ELF-1 (cell line): ENCODE measurements at regions not wholly inside any gene's neighbourhood (a gene's known extent, or its start where the extent isn't known, plus 50 kb on each side); places are given as distances from the start of the nearest gene placed in this dataset.
A peak's percentile ranks its signal among the peaks of the same experiment; 100 is the strongest.
"Not testable (repeated sequence)": the region's sequence is repeated elsewhere in the genome, so short reads cannot be mapped to it uniquely, and the experiment has no call there.

Experiments
- DNase-seq: peaks from one replicate; pipeline ENCODE4 v3.0.0-alpha.2; 2016; ENCODE audit warnings: low read depth, low spot score

DNA sequence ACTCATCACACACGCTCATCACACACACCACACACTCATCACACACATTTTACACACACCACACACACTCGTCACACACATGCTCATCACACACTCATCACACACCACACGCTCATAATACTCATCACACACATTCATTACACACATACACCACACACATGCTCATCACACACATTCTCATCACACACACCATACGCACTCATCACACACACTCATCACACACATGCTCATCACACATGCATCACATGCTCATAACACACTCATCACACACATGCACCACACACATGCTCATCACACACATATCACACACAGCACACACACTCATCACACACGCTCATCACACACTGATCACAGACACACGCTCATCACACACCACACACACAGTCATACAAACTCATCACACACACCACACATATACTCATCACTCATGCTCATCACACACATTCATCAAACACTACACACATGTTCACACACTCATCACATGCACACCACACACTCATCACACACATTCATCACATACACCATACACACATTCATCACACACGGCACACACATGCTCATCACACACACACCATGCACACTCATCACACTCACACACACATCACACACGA is 247.1 kb upstream of the SGCG start:
- DNase-seq = no peak

DNA sequence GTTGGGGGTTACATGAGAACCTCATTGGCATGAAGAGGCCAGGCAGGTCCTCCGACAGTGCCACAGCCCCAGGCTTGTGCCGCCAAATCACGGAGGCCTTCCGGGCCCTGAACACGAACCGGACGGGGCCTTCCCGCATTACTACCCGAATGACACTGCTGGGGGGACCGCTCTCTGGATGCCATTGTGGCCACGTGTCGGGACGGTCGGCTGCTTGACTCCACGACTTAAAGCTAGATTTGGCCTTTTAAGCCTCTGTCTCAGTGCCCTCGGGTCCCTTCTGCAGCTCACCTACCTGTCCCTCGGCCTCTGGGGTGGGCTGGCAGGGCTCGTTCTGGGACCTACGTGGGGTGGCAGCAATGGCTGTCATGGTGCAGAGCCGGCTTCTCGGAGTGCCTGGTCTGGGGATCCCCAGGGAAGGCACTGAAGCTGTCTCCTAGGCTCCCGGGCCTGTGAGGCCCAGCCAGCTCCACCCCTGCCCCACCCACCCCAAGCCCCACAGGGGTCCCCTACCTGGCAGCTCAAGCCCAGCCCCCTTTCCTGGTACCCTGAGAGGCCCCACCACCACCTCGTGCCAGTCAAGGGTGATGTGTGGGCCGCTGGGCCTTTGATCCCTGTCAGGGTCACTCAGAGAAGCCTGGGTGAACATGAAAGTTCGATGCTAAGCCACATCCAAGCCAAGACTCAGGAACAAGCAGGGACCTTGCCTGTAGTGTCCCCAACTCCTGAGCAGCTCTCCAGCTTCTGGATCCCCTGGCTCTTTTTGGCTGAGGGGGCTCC is 245.8 kb upstream of the SGCG start:
- no peak for DNase-seq

DNA sequence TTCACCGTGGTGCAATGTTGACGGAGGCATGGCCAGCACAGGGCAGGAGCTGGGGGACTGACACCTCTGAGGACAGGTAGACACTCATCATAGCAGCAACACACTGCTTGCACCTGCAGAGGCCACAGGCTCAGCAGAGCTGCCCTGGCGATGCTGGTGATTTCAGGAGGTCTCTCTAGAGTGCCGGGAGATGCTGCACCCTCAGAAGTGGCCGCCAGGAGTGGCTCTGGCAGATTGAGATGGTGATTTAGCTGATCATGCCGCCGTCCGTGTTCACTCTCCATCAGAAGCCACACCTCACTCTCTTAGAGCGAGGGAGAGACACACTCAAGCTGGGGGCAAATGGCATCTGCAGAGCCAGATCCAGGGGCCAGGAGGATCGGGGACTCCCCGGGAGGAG is 244.6 kb upstream of the SGCG start:
- peak; percentile 18 for DNase-seq

DNA sequence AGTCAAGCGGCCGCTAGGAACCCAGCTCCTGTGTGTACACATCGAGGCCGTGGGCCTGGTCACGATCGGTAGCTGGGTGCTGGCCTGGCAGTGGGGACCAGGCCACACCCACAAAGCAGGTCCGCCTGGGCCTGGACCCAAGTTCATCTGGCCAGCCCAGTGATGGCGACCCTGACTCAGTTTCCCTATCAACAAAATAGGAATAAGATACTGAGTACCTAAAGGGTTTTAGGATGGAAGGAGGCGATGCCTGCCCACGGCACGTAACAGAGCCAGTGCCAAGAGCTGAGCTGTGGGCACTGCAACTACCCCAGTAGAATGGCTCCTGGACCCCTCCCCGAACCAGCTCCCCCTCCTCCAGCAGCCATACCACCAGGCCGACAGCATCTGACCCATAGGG is 243.5 kb upstream of the SGCG start:
- no peak for DNase-seq

DNA sequence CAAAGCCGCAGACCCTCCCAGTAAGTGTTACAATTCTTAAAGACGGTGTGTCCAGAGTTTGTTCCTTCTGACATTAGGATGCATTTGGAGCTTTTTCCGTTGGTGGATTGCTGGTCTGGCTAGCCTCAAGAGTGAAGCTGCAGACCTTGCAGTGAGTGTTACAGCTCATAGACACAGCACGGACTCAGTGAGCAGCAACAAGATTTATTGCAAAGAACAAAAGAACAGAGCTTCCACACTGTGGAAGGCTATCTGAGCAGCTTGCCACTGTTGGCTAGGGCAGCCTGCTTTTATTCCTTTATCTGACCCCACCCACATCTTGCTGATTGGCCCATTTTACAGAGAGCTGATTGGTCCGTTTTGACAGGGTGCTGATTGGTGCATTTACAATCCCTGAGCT is 242.8 kb upstream of the SGCG start:
- no peak for DNase-seq

DNA sequence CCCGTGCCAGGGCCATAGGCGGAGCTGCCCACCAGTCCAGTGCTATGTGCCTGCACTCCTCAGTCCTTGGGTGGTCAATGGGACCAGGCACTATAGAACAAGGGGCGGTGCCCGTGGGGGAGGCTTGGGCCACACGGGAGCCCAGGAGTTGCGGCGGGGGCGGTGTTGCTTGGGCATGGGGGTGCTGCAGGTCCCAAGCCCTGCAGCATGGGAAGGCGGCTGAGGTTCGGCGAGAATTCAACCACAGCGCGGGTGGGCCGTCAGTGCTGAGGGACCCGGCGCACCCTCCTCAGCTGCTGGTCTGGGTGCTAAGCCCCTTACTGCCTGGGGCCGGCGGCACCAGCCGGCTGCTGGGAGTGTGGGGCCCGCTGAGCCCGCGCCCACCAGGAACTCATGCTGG is 242.2 kb upstream of the SGCG start:
- DNase-seq = no peak

DNA sequence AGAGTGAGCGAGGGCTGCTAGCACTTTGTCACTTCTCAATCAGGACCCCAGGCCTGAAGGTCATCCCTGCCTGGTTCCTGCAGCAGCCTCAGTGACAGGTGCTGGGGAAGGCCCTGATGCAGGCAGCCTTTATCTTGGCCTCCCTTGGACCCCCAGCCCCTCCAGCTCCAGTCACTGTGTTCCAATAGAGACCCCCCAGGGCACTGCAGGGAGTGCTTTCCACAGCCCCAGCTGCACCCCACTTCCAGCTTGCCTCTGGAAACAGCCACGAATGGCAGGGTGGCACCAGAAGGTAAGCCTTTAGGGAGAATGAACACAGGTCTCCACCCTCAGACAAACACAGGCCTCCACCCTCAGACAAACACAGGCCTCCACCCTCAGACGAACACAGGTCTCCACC is 241.6 kb upstream of the SGCG start:
- DNase-seq = no peak

DNA sequence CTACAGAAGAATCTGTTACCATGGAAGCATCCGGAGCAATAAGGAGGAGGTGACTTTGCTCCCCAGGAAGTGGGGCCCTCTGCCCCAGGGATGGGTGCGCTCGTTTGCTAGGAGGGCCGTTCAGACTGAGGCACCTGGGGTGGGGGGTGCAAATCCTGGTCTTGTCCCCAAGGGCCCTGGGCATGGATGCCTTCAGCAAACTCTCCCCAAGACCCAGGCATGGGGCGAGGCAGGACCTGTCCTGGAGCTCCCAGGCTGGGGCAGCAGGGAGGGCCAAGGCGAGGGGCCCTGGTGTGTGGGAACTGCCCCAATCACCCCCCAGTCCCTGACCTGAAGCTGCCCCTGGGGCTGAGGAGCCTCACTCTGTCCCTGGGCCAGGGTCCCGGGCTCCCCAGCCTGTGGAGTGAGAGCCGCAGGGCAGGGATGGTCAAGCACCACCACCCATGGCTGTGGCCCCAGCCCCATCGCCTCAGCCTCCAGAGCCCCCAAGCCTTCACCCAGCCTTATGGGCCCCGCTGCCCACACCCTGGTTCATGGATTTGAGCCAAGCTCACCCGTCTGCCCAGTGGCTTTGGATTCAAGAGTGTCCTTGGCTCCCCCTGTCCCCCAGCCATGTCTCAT is 240.6 kb upstream of the SGCG start:
- no peak for DNase-seq

DNA sequence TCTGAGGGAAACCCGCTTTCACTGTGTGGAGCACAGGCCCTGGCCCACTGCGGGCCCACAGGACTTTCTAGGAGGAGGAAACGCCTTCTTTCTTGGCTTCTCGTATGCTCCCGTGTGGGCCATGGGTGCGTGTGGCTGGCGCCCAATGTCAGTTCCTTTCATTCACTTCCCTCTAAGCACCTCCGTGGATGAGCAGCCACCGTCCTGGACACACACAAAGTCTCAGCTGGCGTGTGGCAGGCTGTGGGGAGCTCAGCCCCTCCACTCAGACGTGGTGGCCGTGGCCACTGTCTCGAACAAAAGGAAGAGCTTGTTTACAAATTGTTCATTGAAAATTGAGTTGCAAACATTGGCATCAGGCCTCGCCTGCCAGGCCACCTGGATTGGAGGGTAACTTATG is 240.0 kb upstream of the SGCG start:
- DNase-seq = no peak

DNA sequence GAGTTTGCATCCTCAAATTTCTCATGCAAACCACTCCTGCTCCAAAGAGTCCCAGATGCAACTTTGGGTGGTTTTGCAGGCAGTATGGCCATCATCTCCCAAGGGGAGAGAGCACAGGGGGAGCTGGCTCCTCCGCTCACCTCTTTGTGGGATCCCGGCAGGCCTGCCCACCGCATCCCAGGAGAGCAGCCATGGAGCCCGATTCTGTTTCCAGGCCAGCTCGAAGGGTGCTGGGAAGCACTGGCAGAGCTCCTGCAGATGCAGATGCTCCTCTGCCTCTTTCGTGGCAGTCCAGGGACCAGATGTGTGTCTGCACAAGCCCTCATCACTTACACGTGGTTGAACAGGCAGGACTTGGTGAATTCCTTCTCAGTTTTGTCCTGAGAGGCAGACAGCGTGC is 239.3 kb upstream of the SGCG start:
- DNase-seq = not testable (repeated sequence)

DNA sequence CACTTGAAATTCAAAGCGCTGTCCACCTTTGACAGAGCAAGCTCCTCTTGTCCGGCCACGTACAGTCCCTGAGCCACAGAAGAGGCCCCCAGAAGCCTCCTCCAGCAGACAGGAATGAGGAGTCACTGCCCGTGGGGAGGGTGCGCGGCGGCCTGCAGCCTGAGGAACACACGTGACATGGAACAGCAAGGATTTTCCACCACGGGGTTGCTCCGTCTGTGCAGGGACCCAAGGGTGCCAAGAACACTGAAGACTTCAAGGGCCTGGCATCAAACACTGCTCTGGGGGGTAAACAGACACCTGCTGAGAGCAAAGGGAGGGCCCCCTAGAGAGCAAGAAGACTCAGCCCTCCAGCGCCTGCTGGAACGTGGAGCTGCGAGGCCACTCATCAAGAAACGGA is 237.9 kb upstream of the SGCG start:
- not testable (repeated sequence) for DNase-seq

DNA sequence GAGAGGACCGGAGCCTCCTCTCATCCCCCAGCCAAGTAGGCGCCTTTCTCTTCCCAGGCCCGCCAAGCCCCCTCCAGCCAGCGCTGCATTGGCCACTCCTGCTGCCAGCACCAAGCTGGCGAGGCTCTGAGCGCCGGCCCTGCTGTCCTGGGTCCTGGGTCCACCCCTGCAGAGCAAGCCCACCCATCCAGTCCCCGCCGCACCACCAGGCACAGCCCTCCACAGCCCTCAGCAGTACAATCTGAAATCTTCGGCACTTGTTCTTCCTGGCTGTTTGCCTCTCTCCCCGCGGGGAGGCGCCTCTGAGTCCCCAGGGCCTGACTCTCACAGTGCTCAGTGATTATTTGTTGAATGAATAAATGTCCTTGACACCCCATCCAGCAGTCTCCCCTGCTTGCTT is 236.4 kb upstream of the SGCG start:
- no peak for DNase-seq

DNA sequence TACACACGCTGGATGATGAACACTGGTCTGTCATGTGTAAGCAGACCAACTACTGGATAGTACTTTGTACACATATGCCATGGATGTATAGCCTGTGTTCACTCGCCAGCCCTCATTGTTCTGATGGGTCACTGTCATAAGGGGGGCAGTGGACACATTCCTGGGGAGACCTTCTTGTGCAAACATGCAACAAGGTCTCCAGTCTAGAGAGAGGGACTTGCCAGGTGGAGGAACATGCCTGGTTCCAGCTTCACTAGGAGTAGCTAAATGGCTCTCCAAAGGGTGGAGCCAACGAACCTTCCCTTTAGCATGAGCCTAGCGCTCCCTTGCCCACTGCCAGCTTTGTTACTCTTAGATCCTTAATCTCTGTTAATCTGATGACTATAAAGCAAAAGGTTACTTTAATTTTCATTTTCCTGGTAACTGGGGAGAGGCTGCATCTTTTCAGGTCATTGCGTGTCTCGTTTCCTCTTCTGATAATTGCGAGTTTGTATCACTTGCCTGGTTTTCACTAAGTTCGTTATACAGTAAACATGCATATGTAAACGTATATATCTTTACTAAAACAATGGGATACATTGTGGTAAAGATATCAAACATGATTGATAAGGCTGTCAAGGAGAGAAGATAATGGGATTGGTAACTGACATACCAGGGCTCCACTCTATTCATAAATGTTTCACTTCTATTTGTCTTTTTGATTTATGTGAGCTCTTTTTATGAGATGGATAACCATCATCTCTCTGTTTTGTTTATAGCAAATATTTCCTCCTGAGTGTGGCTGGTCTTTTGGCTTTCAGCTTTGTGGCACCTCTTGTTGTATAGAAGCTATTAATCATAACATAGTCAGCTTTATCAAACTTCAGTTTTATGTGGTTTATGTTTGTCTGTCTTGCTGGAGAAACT is 235.2 kb upstream of the SGCG start:
- DNase-seq = no peak

DNA sequence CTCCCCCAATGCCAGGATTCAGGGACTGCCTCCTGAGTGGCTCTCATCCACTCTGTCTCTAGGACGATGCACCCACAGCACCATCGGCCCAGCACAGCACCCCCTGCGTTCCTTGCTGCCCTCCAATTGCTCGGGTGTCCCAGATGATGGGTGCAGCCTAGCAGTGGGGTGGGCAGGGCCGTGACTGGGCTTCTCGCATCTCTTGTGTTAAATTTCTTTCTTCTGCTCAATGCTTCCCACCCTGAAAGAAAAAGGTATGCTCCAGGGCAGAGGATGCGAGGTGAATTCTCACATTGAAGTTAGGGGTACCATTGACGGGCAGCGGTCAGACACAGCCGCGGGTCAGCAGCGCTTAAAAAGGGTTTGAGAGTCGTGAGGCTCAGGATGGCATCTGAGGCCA is 232.4 kb upstream of the SGCG start:
- no peak for DNase-seq

DNA sequence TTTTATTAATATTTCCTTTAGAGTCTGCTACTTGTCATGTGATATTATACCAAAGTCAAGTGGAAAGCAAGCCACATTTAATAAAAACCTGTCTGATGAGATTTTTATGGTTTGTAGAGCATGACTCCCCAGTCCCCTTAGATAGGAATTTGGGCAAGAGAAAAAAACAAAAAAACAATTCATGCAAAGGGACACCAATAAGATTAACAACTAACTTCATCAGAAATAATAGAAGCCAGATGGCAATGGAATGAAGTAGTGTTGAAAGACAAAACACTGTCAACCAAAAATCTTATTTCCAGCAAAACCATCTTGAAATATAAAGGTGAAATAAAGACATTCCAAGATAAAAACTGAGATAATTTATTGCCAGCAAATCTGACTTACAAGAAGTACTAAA is 228.8 kb upstream of the SGCG start:
- not testable (repeated sequence) for DNase-seq

DNA sequence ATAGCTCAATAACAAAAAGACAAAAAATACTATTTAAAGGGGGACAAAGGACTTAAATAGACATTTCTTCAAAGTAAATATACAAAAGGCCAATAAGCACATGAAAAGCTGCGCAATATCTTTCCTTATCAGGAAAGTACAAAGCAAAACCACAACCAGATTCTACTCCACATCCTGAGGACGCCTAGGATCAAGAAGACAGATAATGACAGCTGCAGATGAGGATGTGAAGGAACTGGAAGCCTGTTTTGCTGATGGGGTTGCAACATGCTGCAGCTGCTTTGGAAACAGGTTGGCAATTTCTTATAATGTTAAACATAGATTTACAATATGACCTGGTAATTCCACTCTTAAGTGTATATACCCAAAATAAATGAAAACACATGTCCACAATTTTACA is 225.6 kb upstream of the SGCG start:
- DNase-seq = not testable (repeated sequence)

DNA sequence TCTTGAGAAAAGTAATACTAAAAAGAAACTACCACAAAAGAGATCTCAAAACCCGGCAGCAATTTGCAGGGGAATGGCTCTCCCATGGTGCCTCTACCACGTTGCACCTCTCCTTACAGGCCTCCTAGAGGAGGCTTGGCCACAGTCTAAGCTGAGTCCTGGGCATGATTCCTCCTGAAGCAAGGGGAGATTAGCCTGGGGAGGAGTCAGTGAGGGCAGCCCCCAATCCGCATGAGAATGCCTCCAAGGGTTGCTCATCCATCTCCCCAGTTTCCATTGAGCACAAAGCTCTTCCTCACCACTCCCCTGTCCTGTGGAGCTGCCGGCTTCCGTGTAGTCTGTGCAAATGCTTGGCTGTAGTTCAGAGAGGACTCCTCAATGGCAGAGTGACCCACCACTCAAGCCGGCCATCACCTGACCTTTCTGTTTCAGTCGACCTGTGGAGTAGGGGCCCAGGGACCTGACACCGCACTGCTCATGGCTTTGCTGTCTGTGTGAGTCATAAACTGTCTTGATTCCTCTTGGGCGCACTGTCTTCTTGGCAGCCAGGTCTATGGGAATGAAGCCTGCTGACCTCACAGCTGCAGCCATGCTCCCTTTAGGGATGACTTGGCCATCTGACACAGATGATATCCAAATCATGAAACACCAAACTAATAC is 224.2 kb upstream of the SGCG start:
- peak; percentile 32 for DNase-seq

DNA sequence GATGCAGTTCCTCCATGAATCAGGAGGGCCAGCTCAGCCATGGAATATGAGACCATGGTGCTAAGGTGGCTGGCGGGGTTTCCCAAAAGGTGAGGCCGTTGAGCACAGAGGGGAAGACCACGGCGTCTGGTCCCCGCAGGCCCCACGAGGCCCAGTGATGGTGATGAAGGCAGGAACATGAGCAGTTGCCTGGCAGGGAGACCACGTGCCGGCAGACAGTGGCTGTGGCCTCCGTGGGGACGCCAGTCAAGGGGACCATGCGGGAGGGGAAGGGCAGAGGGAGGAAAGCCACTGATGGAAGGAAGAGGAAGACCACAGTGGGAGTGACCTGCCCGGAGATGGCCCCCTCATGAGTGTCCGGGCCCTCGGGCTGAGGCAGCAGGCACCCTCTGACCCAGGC is 220.9 kb upstream of the SGCG start:
- not testable (repeated sequence) for DNase-seq

DNA sequence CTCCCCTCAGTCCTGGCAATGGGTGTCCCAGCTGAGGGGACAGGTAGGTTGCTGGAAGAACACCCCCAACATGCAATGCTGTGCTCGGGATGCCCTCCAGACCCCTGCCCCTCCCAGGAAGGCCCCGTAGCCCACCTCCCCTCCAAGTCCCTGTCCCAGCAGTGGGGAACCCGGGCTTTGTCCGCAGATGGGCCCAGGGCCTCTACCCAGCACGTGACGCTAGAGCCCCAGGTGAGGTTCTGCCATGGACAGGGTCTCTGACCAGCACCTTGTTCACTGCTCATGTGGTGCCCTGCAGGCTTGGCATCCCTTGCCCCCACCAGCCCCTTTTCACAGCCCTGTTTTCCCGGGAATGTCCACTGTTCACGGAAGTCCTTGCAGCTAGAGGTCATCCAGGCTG is 220.0 kb upstream of the SGCG start:
- no peak for DNase-seq

DNA sequence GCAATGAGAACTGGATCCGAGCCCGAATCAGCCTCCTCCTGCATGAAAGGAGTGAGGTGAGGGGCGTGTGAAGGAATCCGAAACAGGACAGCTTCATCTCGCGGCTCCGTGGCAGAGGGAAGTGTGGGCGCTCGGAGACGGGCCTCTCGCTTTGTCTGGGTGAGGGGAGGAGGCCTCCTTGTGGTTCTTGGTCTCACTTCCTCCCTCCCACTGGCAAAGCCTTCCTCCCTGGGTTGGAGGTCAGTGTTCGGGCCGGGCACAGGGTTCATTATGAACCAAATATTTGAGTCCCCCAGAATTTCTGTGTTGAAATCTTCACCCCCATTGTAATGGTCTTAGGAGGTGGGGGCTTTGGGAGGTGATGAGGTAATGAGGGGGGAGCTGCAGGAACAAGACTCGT is 219.4 kb upstream of the SGCG start:
- not testable (repeated sequence) for DNase-seq

DNA sequence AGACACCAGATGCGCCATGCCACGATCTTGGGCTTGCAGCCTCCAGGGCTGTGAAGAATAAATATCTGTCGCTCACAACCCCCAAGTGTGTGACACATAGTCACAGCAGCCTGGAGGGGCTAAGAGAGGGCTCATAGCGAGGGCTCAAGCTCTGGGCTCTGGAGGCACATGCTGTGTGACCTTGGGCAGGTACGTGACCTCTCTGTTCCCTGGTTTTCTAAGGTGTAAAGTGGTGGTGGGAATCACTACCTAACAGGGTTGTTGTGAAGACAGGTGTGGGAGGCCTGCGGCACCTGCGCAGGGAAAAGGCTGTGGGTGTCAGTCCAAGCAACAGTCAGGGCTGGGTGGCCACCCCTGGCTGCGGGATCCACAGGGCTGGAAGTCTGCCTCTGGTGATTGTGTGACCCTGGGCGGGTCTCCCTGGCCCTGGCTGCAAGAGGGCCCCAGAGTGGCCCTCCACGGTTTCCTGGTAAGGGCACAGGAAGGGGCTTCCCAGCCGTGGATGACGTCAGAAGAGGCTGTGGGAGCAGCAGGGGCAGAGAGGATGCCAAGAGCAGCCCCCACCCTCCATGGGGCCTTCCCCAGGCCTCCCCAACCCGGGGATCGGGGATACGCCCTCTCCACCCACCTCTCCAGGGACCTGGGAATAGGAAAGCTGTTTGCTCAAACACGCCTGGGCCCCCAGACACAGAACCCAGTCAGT is 218.8 kb upstream of the SGCG start:
- DNase-seq = no peak
